ENCODE measurements at regions not wholly inside any gene's neighbourhood (a gene's known extent, or its start where the extent isn't known, plus 50 kb on each side); places are given as distances from the start of the nearest gene placed in this dataset.

GRCh38 chr4:92136434-92136833 is 167.3 kb upstream of the GRID2 start:
- Histone ChIP-seq H3K9me3 (peaks cover 0 to 8% (median 0%) of the 10 kb centered on the region in 4 donors), H3K27ac (no peak overlapping the region), H3K27me3 (no peaks in the 10 kb centered on the region), H3K4me3 (no peak overlapping the region), H3K4me1 (no peaks in the 10 kb centered on the region), H3K36me3 (no peaks in the 10 kb centered on the region)
- DNase-seq = no peak
- intact Hi-C loops (cut with DNase I; ENCODE audit: low total_unique reads) = no loop called here
- WGBS, 5 donors = 89 to 92% (median 90%) methylated on average over 3 of the region's 3 CpGs
- no peak for TF ChIP-seq EP300 (IDR thresholded peaks at IDR 0.05)
- TF ChIP-seq, protein P1, sequence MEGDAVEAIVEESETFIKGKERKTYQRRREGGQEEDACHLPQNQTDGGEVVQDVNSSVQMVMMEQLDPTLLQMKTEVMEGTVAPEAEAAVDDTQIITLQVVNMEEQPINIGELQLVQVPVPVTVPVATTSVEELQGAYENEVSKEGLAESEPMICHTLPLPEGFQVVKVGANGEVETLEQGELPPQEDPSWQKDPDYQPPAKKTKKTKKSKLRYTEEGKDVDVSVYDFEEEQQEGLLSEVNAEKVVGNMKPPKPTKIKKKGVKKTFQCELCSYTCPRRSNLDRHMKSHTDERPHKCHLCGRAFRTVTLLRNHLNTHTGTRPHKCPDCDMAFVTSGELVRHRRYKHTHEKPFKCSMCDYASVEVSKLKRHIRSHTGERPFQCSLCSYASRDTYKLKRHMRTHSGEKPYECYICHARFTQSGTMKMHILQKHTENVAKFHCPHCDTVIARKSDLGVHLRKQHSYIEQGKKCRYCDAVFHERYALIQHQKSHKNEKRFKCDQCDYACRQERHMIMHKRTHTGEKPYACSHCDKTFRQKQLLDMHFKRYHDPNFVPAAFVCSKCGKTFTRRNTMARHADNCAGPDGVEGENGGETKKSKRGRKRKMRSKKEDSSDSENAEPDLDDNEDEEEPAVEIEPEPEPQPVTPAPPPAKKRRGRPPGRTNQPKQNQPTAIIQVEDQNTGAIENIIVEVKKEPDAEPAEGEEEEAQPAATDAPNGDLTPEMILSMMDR (IDR thresholded peaks at IDR 0.05) = no peak
- no peak for TF ChIP-seq POLR2A (IDR thresholded peaks at IDR 0.05)
- TF ChIP-seq POLR2AphosphoS5 (IDR thresholded peaks at IDR 0.05) = no peak

DNA sequence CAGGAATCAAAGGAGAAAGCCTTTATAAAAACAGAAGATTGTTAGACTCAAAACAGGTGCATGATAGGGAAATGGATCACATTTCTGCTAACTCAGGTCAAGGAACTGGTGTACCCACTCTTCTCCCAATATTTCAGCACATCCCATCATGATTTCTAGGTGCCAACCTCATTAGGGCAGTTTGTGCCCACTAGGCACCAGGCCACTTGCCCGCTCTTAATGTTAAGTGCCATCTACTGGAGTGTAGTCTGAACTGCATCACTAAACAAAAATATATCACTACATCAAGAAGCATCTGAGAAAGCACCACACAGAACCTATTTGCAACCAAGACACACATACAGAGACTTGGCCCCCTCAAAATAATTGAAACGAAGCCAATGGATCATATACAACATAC is 140.4 kb upstream of the GRID2 start:
- no peak for DNase-seq
- H3K4me1 ChIP-seq = no peaks in the 10 kb centered on the region
- intact Hi-C loops (cut with DNase I; ENCODE audit: low total_unique reads) = no loop called here
- no peaks in the 10 kb centered on the region for H3K27me3 ChIP-seq
- H3K27ac ChIP-seq = no peak overlapping the region
- no peak for TF ChIP-seq EP300 (IDR thresholded peaks at IDR 0.05)
- TF ChIP-seq POLR2A (IDR thresholded peaks at IDR 0.05) = no peak
- no peaks in the 10 kb centered on the region for H3K36me3 ChIP-seq
- WGBS, 5 donors = 77 to 83% (median 80%) methylated on average over 2 of the region's 2 CpGs
- H3K4me3 ChIP-seq = no peak overlapping the region
- peaks cover 4 to 28% (median 11%) of the 10 kb centered on the region in 4 donors for H3K9me3 ChIP-seq

DNA sequence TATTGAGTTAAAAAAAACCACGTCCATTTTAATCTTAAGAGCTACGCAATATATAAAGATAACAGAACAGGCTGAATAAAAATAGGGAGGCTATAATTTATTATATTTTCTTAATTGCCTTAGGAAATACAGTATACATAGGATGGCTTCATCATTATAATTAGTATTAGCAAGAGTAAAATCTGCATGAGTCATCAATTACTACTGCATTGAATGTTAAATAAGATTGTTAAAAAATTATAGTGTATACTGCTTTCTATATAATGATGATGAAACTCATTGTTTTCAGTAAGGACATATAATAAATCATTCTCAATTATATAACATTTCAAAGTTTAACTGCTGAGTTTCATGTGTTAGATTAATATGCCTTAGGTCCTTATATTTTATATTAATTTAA is 133.4 kb upstream of the GRID2 start:
- H3K27ac ChIP-seq = no peak overlapping the region
- H3K36me3 ChIP-seq = no peaks in the 10 kb centered on the region
- no peaks in the 10 kb centered on the region for H3K4me1 ChIP-seq
- TF ChIP-seq, protein P1 (IDR thresholded peaks at IDR 0.05) = no peak
- TF ChIP-seq POLR2A (IDR thresholded peaks at IDR 0.05) = no peak
- no peak for TF ChIP-seq POLR2AphosphoS5 (IDR thresholded peaks at IDR 0.05)
- no peak for TF ChIP-seq EP300 (IDR thresholded peaks at IDR 0.05)
- WGBS, 5 donors = 54 to 64% (median 59%) methylated on average over 2 of the region's 2 CpGs
- no peak for DNase-seq
- peaks cover 0 to 11% (median 2%) of the 10 kb centered on the region in 4 donors for H3K9me3 ChIP-seq
- no peaks in the 10 kb centered on the region for H3K27me3 ChIP-seq
- H3K4me3 ChIP-seq = no peak overlapping the region
- intact Hi-C loops (cut with DNase I; ENCODE audit: low total_unique reads) = no loop called here

DNA sequence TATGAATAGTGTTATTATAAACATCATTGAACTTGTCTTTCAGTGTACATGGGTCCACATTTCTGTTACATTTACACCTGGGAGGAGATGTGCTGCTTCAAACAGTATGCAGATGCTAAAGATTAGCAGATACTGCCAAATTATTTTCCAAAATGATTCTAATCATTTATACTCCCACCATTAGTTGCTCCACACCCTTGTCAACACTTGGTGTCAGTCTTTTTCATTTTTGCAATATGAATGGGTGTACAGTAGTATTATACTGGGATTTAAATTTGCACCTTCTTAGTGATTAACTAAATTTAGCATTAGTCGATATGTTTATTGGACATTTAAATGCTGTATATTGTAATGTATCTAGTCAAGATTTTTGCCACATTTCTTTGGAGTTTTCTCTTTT is 131.6 kb upstream of the GRID2 start:
- H3K27ac ChIP-seq = no peak overlapping the region
- WGBS, 5 donors = 86 to 94% (median 92%) methylated on average over 1 of the region's 1 CpG
- peaks cover 0 to 5% (median under 1%) of the 10 kb centered on the region in 4 donors for H3K9me3 ChIP-seq
- H3K4me1 ChIP-seq = no peaks in the 10 kb centered on the region
- no peaks in the 10 kb centered on the region for H3K27me3 ChIP-seq
- TF ChIP-seq POLR2AphosphoS5 (IDR thresholded peaks at IDR 0.05) (no peak), POLR2A (IDR thresholded peaks at IDR 0.05) (no peak)
- TF ChIP-seq, protein P1 (IDR thresholded peaks at IDR 0.05) = no peak
- intact Hi-C loops (cut with DNase I; ENCODE audit: low total_unique reads) = no loop called here
- no peak overlapping the region for H3K4me3 ChIP-seq
- no peak for DNase-seq
- H3K36me3 ChIP-seq = no peaks in the 10 kb centered on the region

DNA sequence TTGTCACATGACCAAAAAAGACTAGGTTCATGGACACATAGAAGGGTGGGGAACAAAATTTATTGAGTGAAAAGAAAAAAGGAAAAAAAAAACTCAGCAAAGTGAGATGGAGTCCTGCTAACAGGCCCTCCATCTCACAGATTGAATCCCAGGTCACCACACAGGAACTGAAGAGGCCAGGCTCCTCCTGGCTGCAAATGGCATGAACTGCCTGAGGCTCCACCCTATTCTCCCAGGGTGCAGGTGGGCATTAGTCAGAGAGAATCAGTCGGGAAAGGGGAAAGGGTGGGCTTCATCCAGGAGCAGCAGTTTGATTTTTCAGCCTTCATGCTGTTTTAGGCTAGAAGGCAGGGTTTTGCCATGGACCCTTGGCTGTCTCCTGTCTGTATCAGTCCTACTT is 128.5 kb upstream of the GRID2 start:
- Histone ChIP-seq H3K4me1 (no peaks in the 10 kb centered on the region), H3K27me3 (no peaks in the 10 kb centered on the region), H3K4me3 (no peak overlapping the region), H3K9me3 (no peaks in the 10 kb centered on the region), H3K36me3 (no peaks in the 10 kb centered on the region), H3K27ac (no peak overlapping the region)
- no peak for TF ChIP-seq POLR2AphosphoS5 (IDR thresholded peaks at IDR 0.05)
- no peak for TF ChIP-seq POLR2A (IDR thresholded peaks at IDR 0.05)
- TF ChIP-seq, protein P1 (IDR thresholded peaks at IDR 0.05) = no peak
- TF ChIP-seq EP300 (IDR thresholded peaks at IDR 0.05) = no peak
- intact Hi-C loops (cut with DNase I; ENCODE audit: low total_unique reads) = no loop called here
- 38 to 67% (median 46%) methylated on average over 1 of the region's 1 CpG for WGBS, 5 donors
- DNase-seq = no peak
